Heart left ventricle (tissue), 16 donors: ENCODE measurements at regions not wholly inside any gene's neighbourhood (a gene's known extent, or its start where the extent isn't known, plus 50 kb on each side); places are given as distances from the start of the nearest gene placed in this dataset.

Experiments
- ATAC-seq, 4 donors: fragments of 200-7000 bp; cut with Tn5 transposase; one replicate each; pipeline ENCODE4 v1.9.1; 2020 to 2022; ENCODE audit warnings: moderate library complexity in 4 of 4, mild to moderate bottlenecking in 3 of 4, moderate number of reproducible peaks in 1 of 4
- DNase-seq, 5 donors: peaks; one replicate each; pipeline ENCODE4 v3.0.0-alpha.2; 2020
- H3K27ac ChIP-seq, 12 donors: fragments of 200-600 bp; sonication (generic) in 4 of 12; one replicate each; pipeline versions ENCODE4 v1.5.0 to v1.8.0; 2016 to 2022; ENCODE audit warnings: mild to moderate bottlenecking in 2 of 12
- H3K27me3 ChIP-seq, 9 donors: fragments of 200-600 bp; sonication (generic) in 2 of 9; one replicate each; pipeline versions ENCODE4 v1.5.1 to v1.8.0; 2016 to 2022; ENCODE audit warnings: mild to moderate bottlenecking in 3 of 9
- H3K36me3 ChIP-seq, 9 donors: fragments of 200-600 bp; sonication (generic) in 2 of 9; one replicate each; pipeline versions ENCODE4 v1.5.0 to v1.8.0; 2018 to 2022; ENCODE audit warnings: mild to moderate bottlenecking in 2 of 9
- H3K4me1 ChIP-seq, 12 donors: fragments of 200-600 bp; sonication (generic) in 4 of 12; one replicate each; pipeline versions ENCODE4 v1.5.0 to v1.8.0; 2016 to 2022; ENCODE audit warnings: mild to moderate bottlenecking in 3 of 12
- H3K4me3 ChIP-seq, 12 donors: fragments of 200-600 bp; sonication (generic) in 4 of 12; one replicate each; pipeline versions ENCODE4 v1.5.0 to v1.8.0; 2017 to 2022; ENCODE audit warnings: mild to moderate bottlenecking in 9 of 12, moderate library complexity in 4 of 12
- H3K9me3 ChIP-seq, 12 donors: fragments of 200-600 bp; sonication (generic) in 4 of 12; one replicate each; pipeline versions ENCODE4 v1.5.0 to v1.8.0; 2016 to 2022; ENCODE audit warnings: mild to moderate bottlenecking in 1 of 12
- CTCF ChIP-seq, 12 donors: fragments of 200-600 bp; sonication (generic) in 4 of 12; IDR thresholded peaks; one replicate each; pipeline versions ENCODE4 v1.5.0 to v1.8.0; 2018 to 2022; ENCODE audit warnings: antibody characterized with exemption in 12 of 12, mild to moderate bottlenecking in 5 of 12
- POLR2A ChIP-seq, 2 donors: fragments of 450-650 bp; IDR thresholded peaks; one replicate each; pipeline ENCODE4 v1.6.1; 2017; ENCODE audit warnings: antibody characterized with exemption in 2 of 2, mild to moderate bottlenecking in 2 of 2, moderate library complexity in 2 of 2
- WGBS, 4 donors: extraction: QIAGEN DNeasy Blood & Tissue Kit in 2 of 4; methylation state at CpG; one replicate each; pipeline versions ENCODE4 v1.1.5 to v1.1.7; 2013 to 2018; 5-methylcytosine and 5-hydroxymethylcytosine counted together
- intact Hi-C, 10 donors: fragments of 100-400 bp; cut with DNase I; formaldehyde crosslinking; loops; one replicate each; pipeline versions ENCODE4 v1.11.1 to v1.14.2; 2022
- donor health status: ischemic (EF 13 %, LVEDD 7.1; RV severe dilation, severe dysfunction).
- donor health status: healthy with polysubstance abuse.
- donor health status: DM: no; HTN: yes; CAD: no.
- donor health status: DM: no; HTN: no; CAD: no.
- donor health status: ischemic (EF 25% LVEDD 6.9; RV normal size, moderate dysfunction).
- donor health status: ischemic (EF 25% LVEDD 5.7; RV mildly dilated, moderate dysfunction).
- donor health status: healthy.
- donor health status: DM: yes; HTN: yes; CAD: no.
- donor health status: ischemic (EF 35%, LVEDD 5.7; RV mildly dilated, moderate dysfunction).
- donor health status: nonischemic (EF 11% LVEDD 7.7; RV severe dilation, severe dysfunction).
- donor health status: DM: yes; HTN: yes; CAD: no.
- donor health status: PGD.
- donor health status: ischemic (EF 29% LVEDD 5.4; RV normal size, mild dysfunction).
- donor health status: nonischemic (EF 23%, LVEDD 6.1; RV moderate dilation, normal function).

GRCh38 chr13:76048675-76049375 is 412.7 kb downstream of the LMO7 start:
- ATAC-seq: peak in 2 of 4 donors; percentile 39 to 42
- H3K36me3 ChIP-seq: no peaks in the 10 kb centered on the region
- TF ChIP-seq POLR2A (IDR thresholded peaks at IDR 0.05): no peak
- TF ChIP-seq CTCF (IDR thresholded peaks at IDR 0.05): no peak
- intact Hi-C loops: no loop called here
- DNase-seq: no peak
- 59 to 70% (median 63%) methylated on average over 3 of the region's 3 CpGs for WGBS, 4 donors
- H3K9me3 ChIP-seq: no peaks in the 10 kb centered on the region
- no peak overlapping the region for H3K27ac ChIP-seq
- no peaks in the 10 kb centered on the region for H3K27me3 ChIP-seq
- no peaks in the 10 kb centered on the region for H3K4me1 ChIP-seq
- H3K4me3 ChIP-seq: no peak overlapping the region

- DNase-seq: no peak
- intact Hi-C loops: no loop called here
- Histone ChIP-seq H3K36me3 (no peaks in the 10 kb centered on the region), H3K9me3 (no peaks in the 10 kb centered on the region), H3K4me3 (no peak overlapping the region), H3K27me3 (no peaks in the 10 kb centered on the region), H3K4me1 (no peaks in the 10 kb centered on the region), H3K27ac (no peak overlapping the region)
- TF ChIP-seq POLR2A (IDR thresholded peaks at IDR 0.05) (no peak), CTCF (IDR thresholded peaks at IDR 0.05) (no peak)
- 78 to 88% (median 82%) methylated on average over 3 of the region's 3 CpGs for WGBS, 4 donors
- ATAC-seq: no peak
These were observed 412.0 kb downstream of the LMO7 start for GRCh38 chr13:76048131-76048530.

DNA sequence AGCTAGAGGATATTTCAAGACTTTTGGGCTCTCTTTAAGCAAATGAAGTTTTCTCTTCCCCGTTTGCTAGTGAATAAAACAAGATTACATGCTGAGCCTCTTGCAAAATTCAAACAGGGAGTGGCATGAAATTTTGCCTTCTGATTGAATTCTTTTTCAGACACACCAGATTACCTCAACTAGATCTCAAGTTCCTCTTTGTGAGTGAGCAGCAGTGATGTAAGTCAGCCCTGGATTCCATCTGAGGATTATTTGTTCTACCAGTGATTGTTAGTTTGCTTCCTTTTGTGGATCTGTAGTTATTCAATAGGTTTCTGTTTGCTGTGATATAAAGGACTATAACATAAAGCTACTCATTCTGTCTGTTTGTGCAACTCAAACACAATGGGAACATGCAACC is 407.7 kb downstream of the LMO7 start:
- 60 to 78% (median 68%) methylated on average over 1 of the region's 1 CpG for WGBS, 4 donors
- intact Hi-C loops: no loop called here
- no peak for ATAC-seq

More for the DNA sequence above, 407.7 kb downstream of the LMO7 start:
- Histone ChIP-seq H3K4me1 (no peaks in the 10 kb centered on the region), H3K4me3 (no peak overlapping the region), H3K9me3 (no peaks in the 10 kb centered on the region), H3K27me3 (no peaks in the 10 kb centered on the region), H3K36me3 (no peaks in the 10 kb centered on the region), H3K27ac (no peak overlapping the region)
- no peak for DNase-seq
- TF ChIP-seq POLR2A (IDR thresholded peaks at IDR 0.05) (no peak), CTCF (IDR thresholded peaks at IDR 0.05) (no peak)
